Mesenchymal stem cell (in vitro differentiated cells and primary cell): ENCODE measurements at regions not wholly inside any gene's neighbourhood (a gene's known extent, or its start where the extent isn't known, plus 50 kb on each side); places are given as distances from the start of the nearest gene placed in this dataset.

Experiments
- DNase-seq: peaks from one replicate; pipeline ENCODE4 v3.0.0-alpha.2; 2013
- H2AFZ ChIP-seq: one replicate; pipeline ENCODE4 v1.6.1; 2013; ENCODE audit warnings: low read depth, mild to moderate bottlenecking, control low read depth, inconsistent platforms, low read length, moderate library complexity
- H2AK5ac ChIP-seq: 2 replicates; pipeline ENCODE4 v1.6.1; 2013; ENCODE audit warnings: low read length, moderate library complexity, mild to moderate bottlenecking, inconsistent platforms; ENCODE audit not compliant: severe bottlenecking
- H2BK120ac ChIP-seq: one replicate; pipeline ENCODE4 v1.6.1; 2013; ENCODE audit warnings: low read depth, mild to moderate bottlenecking, inconsistent platforms, low read length, moderate library complexity
- H2BK12ac ChIP-seq, 2 experiments: one replicate each; pipeline ENCODE4 v1.6.1; 2013; ENCODE audit warnings: inconsistent platforms in 2 of 2, low read length in 2 of 2, mild to moderate bottlenecking in 2 of 2, moderate library complexity in 2 of 2, control low read depth in 1 of 2
- H2BK15ac ChIP-seq: one replicate; pipeline ENCODE4 v1.6.1; 2013; ENCODE audit warnings: mild to moderate bottlenecking, low read depth, inconsistent platforms; ENCODE audit not compliant: poor library complexity, severe bottlenecking
- H2BK5ac ChIP-seq: 2 replicates; pipeline ENCODE4 v1.6.1; 2013; ENCODE audit warnings: low read depth, mild to moderate bottlenecking, low read length, control low read depth, inconsistent platforms; ENCODE audit not compliant: poor library complexity, severe bottlenecking
- H3K14ac ChIP-seq, 2 experiments: one replicate each; pipeline ENCODE4 v1.6.1; 2013; ENCODE audit warnings: inconsistent platforms in 2 of 2, low read length in 2 of 2, control low read depth in 1 of 2, mild to moderate bottlenecking in 1 of 2, moderate library complexity in 1 of 2
- H3K18ac ChIP-seq, 2 experiments: one replicate each; pipeline ENCODE4 v1.6.1; 2013; ENCODE audit warnings: inconsistent platforms in 2 of 2, low read length in 2 of 2, control low read depth in 1 of 2, low read depth in 1 of 2, mild to moderate bottlenecking in 1 of 2
- H3K23ac ChIP-seq, 2 experiments: one replicate each; pipeline ENCODE4 v1.6.1; 2013; ENCODE audit warnings: inconsistent platforms in 2 of 2, low read length in 2 of 2, mild to moderate bottlenecking in 2 of 2, moderate library complexity in 2 of 2, control low read depth in 1 of 2
- H3K27ac ChIP-seq: 2 replicates; pipeline ENCODE4 v1.5.1; 2013; ENCODE audit warnings: mild to moderate bottlenecking, moderate library complexity, low read length, control low read depth, inconsistent platforms; ENCODE audit not compliant: poor library complexity, severe bottlenecking
- H3K27me3 ChIP-seq, 2 experiments: 2 replicates each; pipeline versions ENCODE4 v1.6.1 to v1.7.0; 2013; ENCODE audit warnings: low read length in 2 of 2, mild to moderate bottlenecking in 2 of 2, moderate library complexity in 2 of 2, control low read depth in 1 of 2, inconsistent platforms in 1 of 2; ENCODE audit not compliant: control insufficient read depth in 1 of 2, insufficient read depth in 1 of 2
- H3K36me3 ChIP-seq, 2 experiments: 2 replicates each; pipeline versions ENCODE4 v1.6.1 to v1.7.0; 2013; ENCODE audit warnings: low read length in 2 of 2, control low read depth in 1 of 2, inconsistent platforms in 1 of 2, low read depth in 1 of 2, mild to moderate bottlenecking in 1 of 2; ENCODE audit not compliant: insufficient read depth in 2 of 2, control insufficient read depth in 1 of 2
- H3K4ac ChIP-seq, 2 experiments: one replicate each; pipeline ENCODE4 v1.6.1; 2013; ENCODE audit warnings: inconsistent platforms in 2 of 2, low read length in 2 of 2, mild to moderate bottlenecking in 2 of 2, moderate library complexity in 2 of 2, control low read depth in 1 of 2, low read depth in 1 of 2
- H3K4me1 ChIP-seq: 2 replicates; pipeline ENCODE4 v1.6.1; 2013; ENCODE audit warnings: low read depth, low read length, control low read depth; ENCODE audit not compliant: control insufficient read depth, insufficient read depth
- H3K4me2 ChIP-seq: 2 replicates; pipeline ENCODE4 v1.6.1; 2013; ENCODE audit warnings: low read length, mild to moderate bottlenecking, inconsistent platforms; ENCODE audit not compliant: poor library complexity, severe bottlenecking
- H3K4me3 ChIP-seq, 2 experiments: 2 replicates each; pipeline versions ENCODE4 v1.5.1 to v1.7.0; 2013; ENCODE audit warnings: low read length in 2 of 2, mild to moderate bottlenecking in 2 of 2, control low read depth in 1 of 2, low read depth in 1 of 2; ENCODE audit not compliant: insufficient read depth in 1 of 2
- H3K79me1 ChIP-seq: replicated peaks from 2 replicates; pipeline ENCODE4 v1.6.1; 2013; ENCODE audit warnings: mild to moderate bottlenecking, control low read depth, low read length, inconsistent platforms; ENCODE audit not compliant: poor library complexity, severe bottlenecking
- H3K9ac ChIP-seq: 2 replicates; pipeline ENCODE4 v1.7.0; 2013; ENCODE audit warnings: mild to moderate bottlenecking, low read length, moderate library complexity
- H3K9me3 ChIP-seq: 2 replicates; pipeline ENCODE4 v1.7.0; 2013; ENCODE audit warnings: mild to moderate bottlenecking, low read length; ENCODE audit not compliant: control insufficient read depth
- H4K8ac ChIP-seq: one replicate; pipeline ENCODE4 v1.6.1; 2013; ENCODE audit warnings: inconsistent platforms, mild to moderate bottlenecking, low read length, moderate library complexity
- H4K91ac ChIP-seq: one replicate; pipeline ENCODE4 v1.6.1; 2013; ENCODE audit warnings: mild to moderate bottlenecking, low read length, inconsistent platforms
- WGBS: methylation state at CpG from one replicate; pipeline ENCODE4 v1.1.7; 2013; ENCODE audit warnings: mixed read lengths; 5-methylcytosine and 5-hydroxymethylcytosine counted together

DNA sequence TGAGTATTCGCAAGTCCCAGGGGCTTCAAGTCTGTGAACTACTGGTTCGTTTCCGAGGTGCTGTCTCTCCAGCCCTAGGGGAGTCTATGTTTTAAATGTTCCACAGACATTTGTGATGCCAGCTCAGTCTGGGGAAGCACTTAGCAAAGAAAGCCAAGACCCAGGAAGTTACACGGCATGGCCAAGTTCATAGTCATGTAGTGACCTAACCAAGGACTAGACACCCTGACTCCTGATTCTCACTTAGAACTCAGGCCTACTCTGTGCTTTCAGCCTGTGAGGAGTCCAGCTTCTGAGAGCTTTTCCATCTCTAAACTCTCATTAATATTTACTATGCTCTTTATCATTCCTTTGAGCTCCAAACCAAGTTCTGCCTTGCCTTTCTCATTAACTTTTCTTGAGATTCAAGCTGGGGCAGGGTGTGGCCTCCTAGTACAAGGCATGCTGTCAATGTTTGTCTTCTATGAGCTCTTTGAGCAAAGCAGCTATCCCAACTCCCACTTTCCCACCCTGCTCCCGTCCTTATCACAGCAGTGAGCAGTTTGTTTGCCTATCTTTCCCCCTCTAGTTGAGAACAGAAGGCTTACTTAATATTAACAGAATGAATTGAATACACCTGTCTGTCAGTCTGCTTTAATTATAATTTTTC, 105.4 kb upstream of the FAM9C start:
- Histone ChIP-seq H3K79me1 (no peaks in the 10 kb centered on the region), H3K4me1 (no peaks in the 10 kb centered on the region), H3K4ac (peak overlapping the region in 1 of 2 experiments; percentile 28), H3K9me3 (peaks cover 6% of the 10 kb centered on the region), H4K8ac (no peak overlapping the region), H3K36me3 (no peaks in the 10 kb centered on the region), H3K9ac (no peak overlapping the region), H3K4me2 (no peak overlapping the region), H2AK5ac (no peak overlapping the region), H3K18ac (no peak overlapping the region), H4K91ac (no peak overlapping the region), H2BK12ac (peak overlapping the region in 1 of 2 experiments; percentile 54), H2BK5ac (no peak overlapping the region), H2AFZ (no peak overlapping the region), H2BK15ac (no peak overlapping the region), H3K27ac (no peak overlapping the region), H3K23ac (no peak overlapping the region), H3K14ac (no peak overlapping the region), H3K4me3 (no peak overlapping the region), H3K27me3 (no peaks in the 10 kb centered on the region), H2BK120ac (no peak overlapping the region)
- DNase-seq, result no peak
- WGBS, result 74% methylated on average over 4 of the region's 5 CpGs

DNA sequence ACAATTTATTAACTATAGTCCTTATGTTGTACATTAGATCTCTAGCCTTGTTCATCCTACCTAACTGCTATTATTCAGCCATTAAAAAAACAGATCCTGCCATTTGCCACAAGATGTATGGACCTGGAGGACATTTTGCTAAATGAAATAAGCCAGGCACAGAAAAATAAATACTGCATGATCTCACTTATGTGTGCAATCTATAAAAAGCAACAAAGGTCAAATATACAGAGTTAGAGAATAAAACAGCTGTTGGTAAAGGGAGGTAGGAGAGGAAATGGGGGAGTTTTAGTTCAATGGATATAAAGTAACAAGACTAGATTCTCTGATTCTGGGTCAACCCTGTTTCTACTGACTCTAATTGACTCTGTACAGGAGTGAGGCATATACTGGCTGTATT, 103.3 kb upstream of the FAM9C start:
- Histone ChIP-seq H2AK5ac (no peak overlapping the region), H3K23ac (no peak overlapping the region), H2BK12ac (no peak overlapping the region), H2BK5ac (no peak overlapping the region), H3K4ac (no peak overlapping the region), H3K79me1 (no peaks in the 10 kb centered on the region), H3K14ac (no peak overlapping the region), H3K9me3 (no peaks in the 10 kb centered on the region), H3K36me3 (no peaks in the 10 kb centered on the region), H3K27ac (no peak overlapping the region), H2BK120ac (no peak overlapping the region), H4K91ac (no peak overlapping the region), H3K27me3 (no peaks in the 10 kb centered on the region), H3K4me2 (no peak overlapping the region), H2BK15ac (no peak overlapping the region), H4K8ac (no peak overlapping the region), H3K9ac (no peak overlapping the region), H3K4me1 (no peaks in the 10 kb centered on the region), H2AFZ (no peak overlapping the region), H3K18ac (no peak overlapping the region), H3K4me3 (no peak overlapping the region)
- DNase-seq, result peak; percentile 49

DNA sequence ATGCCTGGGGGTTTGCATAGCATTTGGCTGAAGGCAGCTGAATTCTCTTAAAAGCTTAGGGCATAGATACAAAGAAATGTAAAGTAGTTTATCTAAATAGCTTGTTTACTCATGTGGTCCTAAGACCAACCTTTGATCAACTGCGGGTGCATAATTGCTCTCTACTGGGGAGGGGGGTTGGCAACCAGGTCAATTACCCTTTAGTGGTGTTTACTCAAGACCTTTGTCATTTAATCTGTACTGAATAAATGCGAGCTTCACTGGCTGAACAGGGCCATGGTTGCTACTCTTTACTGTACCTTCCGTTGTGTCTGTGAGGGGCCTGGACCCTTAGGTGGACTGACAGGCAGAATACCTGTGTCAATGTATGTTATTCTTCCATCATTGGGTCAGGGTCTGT, 102.7 kb upstream of the FAM9C start:
- Histone ChIP-seq H3K23ac (no peak overlapping the region), H4K8ac (no peak overlapping the region), H3K9me3 (no peaks in the 10 kb centered on the region), H3K4me2 (no peak overlapping the region), H2AK5ac (no peak overlapping the region), H2BK12ac (peak overlapping the region in 1 of 2 experiments; percentile 84), H3K27me3 (no peaks in the 10 kb centered on the region), H2BK120ac (peak overlapping the region; percentile 71), H3K18ac (peak overlapping the region in 1 of 2 experiments; percentile 28), H3K79me1 (no peaks in the 10 kb centered on the region), H3K9ac (no peak overlapping the region), H3K36me3 (no peaks in the 10 kb centered on the region), H4K91ac (no peak overlapping the region), H2AFZ (no peak overlapping the region), H3K14ac (no peak overlapping the region), H3K27ac (no peak overlapping the region), H3K4me3 (no peak overlapping the region), H2BK15ac (no peak overlapping the region), H2BK5ac (no peak overlapping the region), H3K4ac (no peak overlapping the region), H3K4me1 (no peaks in the 10 kb centered on the region)
- WGBS, result 100% methylated on average over 3 of the region's 3 CpGs
- DNase-seq, result no peak

DNA sequence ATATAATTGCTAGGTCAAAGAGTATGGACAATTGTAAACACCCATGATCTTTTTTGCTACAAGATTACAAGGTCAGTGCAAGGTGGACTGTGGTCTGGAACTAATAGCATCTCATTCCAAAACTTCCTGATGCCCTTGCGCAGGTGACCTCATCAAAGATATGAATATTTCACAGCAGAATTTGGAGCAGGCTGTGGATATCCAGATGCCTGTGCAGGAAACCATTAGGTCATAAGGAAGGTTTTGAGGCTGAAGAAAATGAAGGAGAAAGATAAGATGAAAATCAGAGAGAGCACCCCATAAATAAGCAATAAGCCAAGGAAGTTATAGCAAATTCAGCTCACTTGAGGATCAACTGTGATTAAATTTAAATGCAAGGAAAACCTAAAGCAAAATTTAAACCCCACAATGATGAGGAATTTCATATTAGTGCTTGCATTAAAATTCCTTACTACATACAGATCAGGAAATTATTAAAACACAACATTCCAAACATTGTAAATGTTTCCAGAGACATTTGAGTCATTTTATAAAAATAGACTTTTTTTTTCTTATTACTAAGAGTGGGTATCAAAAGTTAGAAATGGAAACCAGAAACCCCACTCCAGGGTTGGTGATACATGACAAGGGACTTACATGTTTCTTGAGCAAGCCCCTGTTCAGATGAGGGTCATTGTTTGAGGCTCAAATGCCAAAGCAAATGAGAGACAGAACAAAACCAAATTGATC, 100.7 kb upstream of the FAM9C start:
- Histone ChIP-seq H2BK5ac (no peak overlapping the region), H3K14ac (no peak overlapping the region), H3K23ac (no peak overlapping the region), H4K8ac (no peak overlapping the region), H2BK15ac (no peak overlapping the region), H2AK5ac (no peak overlapping the region), H3K79me1 (no peaks in the 10 kb centered on the region), H3K9me3 (no peaks in the 10 kb centered on the region), H3K4ac (no peak overlapping the region), H3K4me1 (no peaks in the 10 kb centered on the region), H4K91ac (no peak overlapping the region), H2BK120ac (no peak overlapping the region), H3K4me2 (no peak overlapping the region), H3K36me3 (no peaks in the 10 kb centered on the region), H3K18ac (no peak overlapping the region), H3K27me3 (peaks cover 0 to 3% of the 10 kb centered on the region in 2 experiments), H2AFZ (no peak overlapping the region), H3K4me3 (no peak overlapping the region), H3K27ac (no peak overlapping the region), H2BK12ac (no peak overlapping the region), H3K9ac (peak overlapping the region; percentile 7)
- WGBS, result no CpG with 5 or more reads among the region's 1 CpG
- DNase-seq, result no peak
